Liver (tissue), 8 donors: ENCODE measurements at regions not wholly inside any gene's neighbourhood (a gene's known extent, or its start where the extent isn't known, plus 50 kb on each side); places are given as distances from the start of the nearest gene placed in this dataset.

Experiments
- DNase-seq: peaks from one replicate; pipeline ENCODE4 v3.0.0-alpha.2; 2017; ENCODE audit warnings: low spot score
- H3K27ac ChIP-seq, 2 donors: one replicate each; pipeline ENCODE4 v1.7.0; 2013; ENCODE audit warnings: inconsistent platforms in 2 of 2, low read length in 2 of 2, control low read depth in 1 of 2, low read depth in 1 of 2, mild to moderate bottlenecking in 1 of 2
- H3K27me3 ChIP-seq, 4 donors: one replicate each; pipeline versions ENCODE4 v1.6.1 to v1.7.0; 2013; ENCODE audit warnings: low read length in 3 of 4, inconsistent platforms in 1 of 4, mild to moderate bottlenecking in 1 of 4, moderate library complexity in 1 of 4; ENCODE audit not compliant: control insufficient read depth in 4 of 4, insufficient read depth in 4 of 4
- H3K36me3 ChIP-seq, 4 donors: one replicate each; pipeline versions ENCODE4 v1.6.1 to v1.7.0; 2013; ENCODE audit warnings: low read length in 3 of 4, mild to moderate bottlenecking in 3 of 4, low read depth in 1 of 4, moderate library complexity in 1 of 4; ENCODE audit not compliant: control insufficient read depth in 4 of 4, insufficient read depth in 3 of 4
- H3K4me1 ChIP-seq, 4 donors: one replicate each; pipeline versions ENCODE4 v1.6.1 to v1.7.0; 2013; ENCODE audit warnings: low read length in 3 of 4, mild to moderate bottlenecking in 3 of 4, moderate library complexity in 1 of 4; ENCODE audit not compliant: control insufficient read depth in 4 of 4, insufficient read depth in 4 of 4
- H3K4me3 ChIP-seq, 3 donors: one replicate each; pipeline versions ENCODE4 v1.6.1 to v1.7.0; 2013; ENCODE audit warnings: low read length in 3 of 3, control low read depth in 1 of 3, low read depth in 1 of 3, mild to moderate bottlenecking in 1 of 3
- H3K9ac ChIP-seq, 2 donors: one replicate each; pipeline ENCODE4 v1.7.0; 2013; ENCODE audit warnings: low read length in 2 of 2, mild to moderate bottlenecking in 2 of 2, moderate library complexity in 2 of 2, control low read depth in 1 of 2, low read depth in 1 of 2
- H3K9me3 ChIP-seq, 4 donors: one replicate each; pipeline versions ENCODE4 v1.6.1 to v1.7.0; 2013; ENCODE audit warnings: low read length in 3 of 4; ENCODE audit not compliant: control insufficient read depth in 4 of 4
- EGR1 ChIP-seq, 2 donors: IDR thresholded peaks; 2 replicates each; pipeline ENCODE4 v1.6.1; 2016 to 2018; ENCODE audit warnings: antibody characterized with exemption in 2 of 2, low read depth in 2 of 2
- FOXA1 ChIP-seq: IDR thresholded peaks from 2 replicates; pipeline ENCODE4 v1.6.1; 2016; ENCODE audit warnings: antibody characterized with exemption
- FOXA2 ChIP-seq: IDR thresholded peaks from 2 replicates; pipeline ENCODE4 v1.6.1; 2016; ENCODE audit warnings: antibody characterized with exemption
- GABPA ChIP-seq, 2 donors: IDR thresholded peaks in 1 of 2; conservative IDR thresholded peaks in 1 of 2; 2 replicates each; pipeline ENCODE4 v1.6.1; 2016; ENCODE audit warnings: antibody characterized with exemption in 2 of 2, mild to moderate bottlenecking in 1 of 2, moderate library complexity in 1 of 2
- HNF4A ChIP-seq, 2 donors: conservative IDR thresholded peaks; 2 replicates each; pipeline ENCODE4 v1.6.1; 2016; ENCODE audit warnings: antibody characterized with exemption in 2 of 2, mild to moderate bottlenecking in 2 of 2
- HNF4G ChIP-seq: IDR thresholded peaks from 2 replicates; pipeline ENCODE4 v1.6.1; 2016; ENCODE audit warnings: antibody characterized with exemption
- JUND ChIP-seq, 2 donors: IDR thresholded peaks; 2 replicates each; pipeline ENCODE4 v1.6.1; 2016; ENCODE audit warnings: antibody characterized with exemption in 2 of 2
- NR2F2 ChIP-seq: IDR thresholded peaks from 2 replicates; pipeline ENCODE4 v1.6.1; 2016; ENCODE audit warnings: antibody characterized with exemption
- RAD21 ChIP-seq, 2 donors: IDR thresholded peaks; 2 replicates each; pipeline ENCODE4 v1.6.1; 2016; ENCODE audit warnings: antibody characterized with exemption in 2 of 2, mild to moderate bottlenecking in 2 of 2
- RXRA ChIP-seq, 2 donors: IDR thresholded peaks; 2 replicates each; pipeline ENCODE4 v1.6.1; 2017 to 2018; ENCODE audit warnings: antibody characterized with exemption in 2 of 2, mild to moderate bottlenecking in 1 of 2
- SP1 ChIP-seq: IDR thresholded peaks from 2 replicates; pipeline ENCODE4 v1.6.1; 2018; ENCODE audit warnings: antibody characterized with exemption, mild to moderate bottlenecking
- TAF1 ChIP-seq: conservative IDR thresholded peaks from 2 replicates; pipeline ENCODE4 v1.6.1; 2016; ENCODE audit warnings: antibody characterized with exemption, mild to moderate bottlenecking
- YY1 ChIP-seq: IDR thresholded peaks from 2 replicates; pipeline ENCODE4 v1.6.1; 2016; ENCODE audit warnings: antibody characterized with exemption, mild to moderate bottlenecking
- WGBS: extraction: QIAGEN DNeasy Blood & Tissue Kit; methylation state at CpG from one replicate; pipeline ENCODE4 v1.1.7; 2013; 5-methylcytosine and 5-hydroxymethylcytosine counted together
- TF ChIP-seq, protein P1 (sequence below): fragments of 150-350 bp; IDR thresholded peaks from 2 replicates; pipeline ENCODE4 v1.5.1; 2017; ENCODE audit warnings: improper control_type of control experiment, low read depth, low read length; ENCODE audit not compliant: missing input control
- TF ChIP-seq, protein P2 (sequence below): IDR thresholded peaks from 2 replicates; pipeline ENCODE4 v1.6.1; 2016; ENCODE audit warnings: antibody characterized with exemption
- TF ChIP-seq, protein P3 (sequence below): IDR thresholded peaks from 2 replicates; pipeline ENCODE4 v1.6.1; 2016; ENCODE audit warnings: antibody characterized with exemption
- TF ChIP-seq, protein P4 (sequence below): IDR thresholded peaks from 2 replicates; pipeline ENCODE4 v1.6.1; 2016; ENCODE audit warnings: antibody characterized with exemption
- TF ChIP-seq, protein P5 (sequence below): IDR thresholded peaks from 2 replicates; pipeline ENCODE4 v1.6.1; 2016; ENCODE audit warnings: antibody characterized with exemption, mild to moderate bottlenecking
- donor health status: healthy.
- donor health status: healthy.
- donor health status: healthy.
- donor health status: healthy.
- donor health status: healthy.

DNA sequence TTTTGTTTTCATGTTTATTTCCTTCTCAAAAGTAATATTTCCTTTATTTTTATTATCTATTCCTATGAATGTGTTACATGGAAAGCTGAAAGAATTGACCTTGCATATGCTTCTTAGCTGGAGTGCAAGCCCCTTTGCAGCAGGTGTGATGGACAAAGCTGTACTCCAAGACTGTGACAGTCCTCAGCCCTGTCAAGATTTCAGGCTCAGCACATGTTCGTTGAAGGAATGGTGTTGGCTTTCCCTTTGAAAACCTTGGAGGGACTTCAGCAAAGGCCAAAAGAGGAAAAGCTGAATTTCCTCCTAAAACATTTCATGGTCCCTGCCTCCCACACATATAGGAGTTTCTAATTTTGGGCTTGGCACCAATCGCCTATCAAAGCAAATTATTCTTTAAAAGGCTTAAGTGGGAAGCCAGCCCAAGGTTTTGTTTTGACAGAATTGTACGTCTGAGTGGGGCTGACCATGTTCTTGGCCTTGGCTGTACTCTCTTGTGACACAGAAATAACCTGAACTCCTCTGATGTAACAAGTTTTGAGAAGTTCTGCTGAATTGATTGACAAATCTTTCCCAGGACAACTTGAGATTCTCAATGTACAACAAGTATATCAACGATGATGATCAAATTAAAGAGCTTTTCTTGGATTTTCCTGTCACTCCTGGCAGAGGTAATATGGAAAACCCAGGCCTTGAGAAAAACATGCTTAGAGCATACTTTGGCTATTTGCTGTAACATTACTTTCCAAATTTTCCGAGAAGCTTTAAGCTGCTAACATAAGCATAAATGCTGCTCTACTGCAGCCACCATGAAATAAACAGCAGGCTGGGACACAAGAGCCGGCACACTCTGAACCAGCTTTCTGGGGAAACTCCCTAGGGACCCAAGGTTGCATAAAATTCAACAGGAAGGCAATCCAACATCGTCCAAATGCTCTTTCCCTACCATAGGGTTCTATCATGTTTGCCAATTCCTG lies 135.7 kb upstream of the ZNF648 start:
- TF ChIP-seq, protein P1, sequence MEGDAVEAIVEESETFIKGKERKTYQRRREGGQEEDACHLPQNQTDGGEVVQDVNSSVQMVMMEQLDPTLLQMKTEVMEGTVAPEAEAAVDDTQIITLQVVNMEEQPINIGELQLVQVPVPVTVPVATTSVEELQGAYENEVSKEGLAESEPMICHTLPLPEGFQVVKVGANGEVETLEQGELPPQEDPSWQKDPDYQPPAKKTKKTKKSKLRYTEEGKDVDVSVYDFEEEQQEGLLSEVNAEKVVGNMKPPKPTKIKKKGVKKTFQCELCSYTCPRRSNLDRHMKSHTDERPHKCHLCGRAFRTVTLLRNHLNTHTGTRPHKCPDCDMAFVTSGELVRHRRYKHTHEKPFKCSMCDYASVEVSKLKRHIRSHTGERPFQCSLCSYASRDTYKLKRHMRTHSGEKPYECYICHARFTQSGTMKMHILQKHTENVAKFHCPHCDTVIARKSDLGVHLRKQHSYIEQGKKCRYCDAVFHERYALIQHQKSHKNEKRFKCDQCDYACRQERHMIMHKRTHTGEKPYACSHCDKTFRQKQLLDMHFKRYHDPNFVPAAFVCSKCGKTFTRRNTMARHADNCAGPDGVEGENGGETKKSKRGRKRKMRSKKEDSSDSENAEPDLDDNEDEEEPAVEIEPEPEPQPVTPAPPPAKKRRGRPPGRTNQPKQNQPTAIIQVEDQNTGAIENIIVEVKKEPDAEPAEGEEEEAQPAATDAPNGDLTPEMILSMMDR = no peak
- TF ChIP-seq RXRA (IDR thresholded peaks at IDR 0.05) (no peak), FOXA2 (no peak), TAF1 (no peak), YY1 (no peak), FOXA1 (no peak), HNF4G (no peak), RAD21 (IDR thresholded peaks at IDR 0.05) (no peak), HNF4A (conservative IDR thresholded peaks at IDR 0.05) (no peak), SP1 (no peak), JUND (IDR thresholded peaks at IDR 0.05) (no peak), EGR1 (IDR thresholded peaks at IDR 0.05; ENCODE audit: low read depth in 2 of 2) (no peak), NR2F2 (no peak), GABPA (IDR thresholded peaks at IDR 0.05 in 1 of 2, conservative IDR thresholded peaks at IDR 0.05 in 1 of 2) (no peak)
- TF ChIP-seq, protein P2, sequence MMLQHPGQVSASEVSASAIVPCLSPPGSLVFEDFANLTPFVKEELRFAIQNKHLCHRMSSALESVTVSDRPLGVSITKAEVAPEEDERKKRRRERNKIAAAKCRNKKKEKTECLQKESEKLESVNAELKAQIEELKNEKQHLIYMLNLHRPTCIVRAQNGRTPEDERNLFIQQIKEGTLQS = no peak
- TF ChIP-seq, protein P3, sequence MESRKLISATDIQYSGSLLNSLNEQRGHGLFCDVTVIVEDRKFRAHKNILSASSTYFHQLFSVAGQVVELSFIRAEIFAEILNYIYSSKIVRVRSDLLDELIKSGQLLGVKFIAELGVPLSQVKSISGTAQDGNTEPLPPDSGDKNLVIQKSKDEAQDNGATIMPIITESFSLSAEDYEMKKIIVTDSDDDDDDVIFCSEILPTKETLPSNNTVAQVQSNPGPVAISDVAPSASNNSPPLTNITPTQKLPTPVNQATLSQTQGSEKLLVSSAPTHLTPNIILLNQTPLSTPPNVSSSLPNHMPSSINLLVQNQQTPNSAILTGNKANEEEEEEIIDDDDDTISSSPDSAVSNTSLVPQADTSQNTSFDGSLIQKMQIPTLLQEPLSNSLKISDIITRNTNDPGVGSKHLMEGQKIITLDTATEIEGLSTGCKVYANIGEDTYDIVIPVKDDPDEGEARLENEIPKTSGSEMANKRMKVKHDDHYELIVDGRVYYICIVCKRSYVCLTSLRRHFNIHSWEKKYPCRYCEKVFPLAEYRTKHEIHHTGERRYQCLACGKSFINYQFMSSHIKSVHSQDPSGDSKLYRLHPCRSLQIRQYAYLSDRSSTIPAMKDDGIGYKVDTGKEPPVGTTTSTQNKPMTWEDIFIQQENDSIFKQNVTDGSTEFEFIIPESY = no peak
- TF ChIP-seq, protein P4, sequence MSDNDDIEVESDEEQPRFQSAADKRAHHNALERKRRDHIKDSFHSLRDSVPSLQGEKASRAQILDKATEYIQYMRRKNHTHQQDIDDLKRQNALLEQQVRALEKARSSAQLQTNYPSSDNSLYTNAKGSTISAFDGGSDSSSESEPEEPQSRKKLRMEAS = no peak
- 78% methylated on average over 7 of the region's 7 CpGs for WGBS
- H3K9me3 ChIP-seq = no peaks in the 10 kb centered on the region
- no peaks in the 10 kb centered on the region for H3K27me3 ChIP-seq
- no peak overlapping the region for H3K9ac ChIP-seq
- DNase-seq = no peak
- H3K4me1 ChIP-seq = no peaks in the 10 kb centered on the region
- H3K36me3 ChIP-seq = no peaks in the 10 kb centered on the region
- no peak overlapping the region for H3K27ac ChIP-seq
- H3K4me3 ChIP-seq = no peak overlapping the region

DNA sequence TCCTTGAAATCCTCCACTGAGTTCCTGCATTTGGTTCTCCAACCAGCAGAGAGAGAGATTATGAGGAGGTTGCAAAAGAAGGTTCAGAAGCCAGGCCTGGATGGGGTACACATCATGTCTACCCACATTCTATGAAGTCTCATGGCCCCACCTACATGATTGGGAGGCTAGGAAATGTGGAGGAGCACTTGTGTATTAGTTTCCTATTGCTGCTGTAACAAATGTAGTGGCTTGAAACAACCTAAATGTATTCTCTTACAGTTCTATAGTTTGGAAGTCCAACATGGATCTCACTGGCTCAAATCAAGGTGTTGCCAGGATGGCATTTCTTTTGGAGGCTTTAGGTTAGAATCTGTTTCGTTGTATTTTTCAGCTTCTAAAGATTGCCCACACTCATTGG lies 134.2 kb upstream of the ZNF648 start:
- Histone ChIP-seq H3K9me3 (no peaks in the 10 kb centered on the region), H3K36me3 (no peaks in the 10 kb centered on the region), H3K27ac (no peak overlapping the region), H3K9ac (no peak overlapping the region), H3K27me3 (no peaks in the 10 kb centered on the region), H3K4me1 (no peaks in the 10 kb centered on the region), H3K4me3 (no peak overlapping the region)
- 91% methylated on average over 1 of the region's 1 CpG for WGBS
- TF ChIP-seq, protein P5, sequence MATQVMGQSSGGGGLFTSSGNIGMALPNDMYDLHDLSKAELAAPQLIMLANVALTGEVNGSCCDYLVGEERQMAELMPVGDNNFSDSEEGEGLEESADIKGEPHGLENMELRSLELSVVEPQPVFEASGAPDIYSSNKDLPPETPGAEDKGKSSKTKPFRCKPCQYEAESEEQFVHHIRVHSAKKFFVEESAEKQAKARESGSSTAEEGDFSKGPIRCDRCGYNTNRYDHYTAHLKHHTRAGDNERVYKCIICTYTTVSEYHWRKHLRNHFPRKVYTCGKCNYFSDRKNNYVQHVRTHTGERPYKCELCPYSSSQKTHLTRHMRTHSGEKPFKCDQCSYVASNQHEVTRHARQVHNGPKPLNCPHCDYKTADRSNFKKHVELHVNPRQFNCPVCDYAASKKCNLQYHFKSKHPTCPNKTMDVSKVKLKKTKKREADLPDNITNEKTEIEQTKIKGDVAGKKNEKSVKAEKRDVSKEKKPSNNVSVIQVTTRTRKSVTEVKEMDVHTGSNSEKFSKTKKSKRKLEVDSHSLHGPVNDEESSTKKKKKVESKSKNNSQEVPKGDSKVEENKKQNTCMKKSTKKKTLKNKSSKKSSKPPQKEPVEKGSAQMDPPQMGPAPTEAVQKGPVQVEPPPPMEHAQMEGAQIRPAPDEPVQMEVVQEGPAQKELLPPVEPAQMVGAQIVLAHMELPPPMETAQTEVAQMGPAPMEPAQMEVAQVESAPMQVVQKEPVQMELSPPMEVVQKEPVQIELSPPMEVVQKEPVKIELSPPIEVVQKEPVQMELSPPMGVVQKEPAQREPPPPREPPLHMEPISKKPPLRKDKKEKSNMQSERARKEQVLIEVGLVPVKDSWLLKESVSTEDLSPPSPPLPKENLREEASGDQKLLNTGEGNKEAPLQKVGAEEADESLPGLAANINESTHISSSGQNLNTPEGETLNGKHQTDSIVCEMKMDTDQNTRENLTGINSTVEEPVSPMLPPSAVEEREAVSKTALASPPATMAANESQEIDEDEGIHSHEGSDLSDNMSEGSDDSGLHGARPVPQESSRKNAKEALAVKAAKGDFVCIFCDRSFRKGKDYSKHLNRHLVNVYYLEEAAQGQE = no peak
- DNase-seq = no peak
